NCI-H345 treated with DMSO at 0.1 percent for 48 hours (cell line): ENCODE measurements at regions not wholly inside any gene's neighbourhood (a gene's known extent, or its start where the extent isn't known, plus 50 kb on each side); places are given as distances from the start of the nearest gene placed in this dataset.
A peak's percentile ranks its signal among the peaks of the same experiment; 100 is the strongest.
"Not testable (repeated sequence)": the region's sequence is repeated elsewhere in the genome, so short reads cannot be mapped to it uniquely, and the experiment has no call there.

ENCODE experiments used
- DNase-seq: peaks from one replicate; lab custom pipeline; 2025; ENCODE audit not compliant: unreplicated experiment; lab: John Stamatoyannopoulos, UW

- no peak for DNase-seq
These were observed 687.9 kb upstream of the ACVR2A start for GRCh38 chr2:147156970-147157369.

GRCh38 chr2:147150241-147150635 is 694.6 kb upstream of the ACVR2A start:
- no peak for DNase-seq

GRCh38 chr2:147149575-147150240 is 695.1 kb upstream of the ACVR2A start:
- no peak for DNase-seq

- no peak for DNase-seq
These were observed 697.0 kb upstream of the ACVR2A start for GRCh38 chr2:147147802-147148201.

- DNase-seq, result no peak
These were observed 702.9 kb upstream of the ACVR2A start for GRCh38 chr2:147141930-147142329.

- not testable (repeated sequence) for DNase-seq
These were observed 705.1 kb upstream of the ACVR2A start for GRCh38 chr2:147139732-147140131.

GRCh38 chr2:147137711-147138110 is 707.1 kb upstream of the ACVR2A start:
- DNase-seq, result no peak

- peak; percentile 44 for DNase-seq
These were observed 709.5 kb upstream of the ACVR2A start for GRCh38 chr2:147135376-147135775.

GRCh38 chr2:147133286-147133908 is 711.4 kb upstream of the ACVR2A start:
- DNase-seq, result peak; percentile 90

- no peak for DNase-seq
These were observed 719.7 kb upstream of the ACVR2A start for GRCh38 chr2:147125145-147125544.

- DNase-seq, result no peak
These were observed 721.9 kb upstream of the ACVR2A start for GRCh38 chr2:147122944-147123343.

GRCh38 chr2:147110962-147111361 is 733.9 kb upstream of the ACVR2A start:
- no peak for DNase-seq

GRCh38 chr2:147110317-147110716 is 734.5 kb upstream of the ACVR2A start:
- no peak for DNase-seq

GRCh38 chr2:147109291-147109690 is 735.5 kb upstream of the ACVR2A start:
- no peak for DNase-seq

- no peak for DNase-seq
These were observed 736.3 kb upstream of the ACVR2A start for GRCh38 chr2:147108548-147108947.

GRCh38 chr2:147101941-147102790 is 742.7 kb upstream of the ACVR2A start:
- DNase-seq, result no peak

GRCh38 chr2:147100406-147101035 is 744.3 kb upstream of the ACVR2A start:
- DNase-seq, result no peak

- no peak for DNase-seq
These were observed 745.0 kb upstream of the ACVR2A start for GRCh38 chr2:147099845-147100244.

GRCh38 chr2:147098940-147099339 is 745.9 kb upstream of the ACVR2A start:
- DNase-seq, result no peak

GRCh38 chr2:147097747-147098146 is 747.1 kb upstream of the ACVR2A start:
- DNase-seq, result no peak

- no peak for DNase-seq
These were observed 748.2 kb upstream of the ACVR2A start for GRCh38 chr2:147096671-147097070.
